Lower lobe of right lung (tissue), 2 donors: ENCODE measurements at regions not wholly inside any gene's neighbourhood (a gene's known extent, or its start where the extent isn't known, plus 50 kb on each side); places are given as distances from the start of the nearest gene placed in this dataset.

ENCODE experiments used
- ATAC-seq, 2 donors: fragments of 200-7000 bp; cut with Tn5 transposase; one replicate each; pipeline ENCODE4 v1.9.1; 2020 to 2022; ENCODE audit warnings: mild to moderate bottlenecking in 2 of 2, moderate library complexity in 2 of 2
- DNase-seq: peaks from one replicate; pipeline ENCODE4 v3.0.0-alpha.2; 2020
- H3K27ac ChIP-seq: fragments of 200-600 bp; one replicate; pipeline ENCODE4 v1.8.0; 2022
- H3K27me3 ChIP-seq: fragments of 200-600 bp; one replicate; pipeline ENCODE4 v1.8.0; 2022; ENCODE audit warnings: low read depth
- H3K36me3 ChIP-seq: fragments of 200-600 bp; one replicate; pipeline ENCODE4 v1.8.0; 2022; ENCODE audit warnings: mild to moderate bottlenecking
- H3K4me1 ChIP-seq: fragments of 200-600 bp; one replicate; pipeline ENCODE4 v1.8.0; 2022
- H3K4me3 ChIP-seq: fragments of 200-600 bp; one replicate; pipeline ENCODE4 v1.8.0; 2022; ENCODE audit warnings: mild to moderate bottlenecking
- H3K9me3 ChIP-seq: fragments of 200-600 bp; one replicate; pipeline ENCODE4 v1.8.0; 2022
- intact Hi-C: fragments of 100-400 bp; cut with DNase I; formaldehyde crosslinking; loops from one replicate; pipeline ENCODE4 v1.11.0; 2022
- TF ChIP-seq, protein P1 (sequence below): fragments of 200-600 bp; IDR thresholded peaks from one replicate; pipeline ENCODE4 v1.8.0; 2022; ENCODE audit warnings: antibody characterized with exemption, mild to moderate bottlenecking
- donor health status: DM: no; HTN: yes; CAD: no; lungs with severe emphysema.

DNA sequence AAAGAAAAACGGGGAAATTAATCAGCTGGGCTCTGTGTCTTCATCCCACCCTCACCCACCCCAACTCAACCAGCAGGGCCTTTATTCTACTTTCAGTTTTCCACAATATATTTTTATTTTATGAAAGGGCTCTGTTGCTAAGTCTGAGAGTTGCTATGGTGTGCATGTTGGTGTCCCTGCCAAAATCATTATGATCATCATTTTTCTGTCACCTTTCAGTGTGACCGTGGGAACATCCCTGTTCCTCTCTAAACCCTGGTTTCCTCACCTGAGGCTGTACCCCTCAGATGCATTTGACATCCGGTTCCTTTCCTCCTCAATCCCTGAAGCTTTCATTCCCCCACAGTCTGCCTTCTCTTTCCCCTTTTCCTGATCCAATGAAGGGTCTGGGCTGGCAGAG, 180.5 kb downstream of the ZFP36L2 start:
- DNase-seq, result no peak
- no peaks in the 10 kb centered on the region for H3K27me3 ChIP-seq
- TF ChIP-seq, protein P1, sequence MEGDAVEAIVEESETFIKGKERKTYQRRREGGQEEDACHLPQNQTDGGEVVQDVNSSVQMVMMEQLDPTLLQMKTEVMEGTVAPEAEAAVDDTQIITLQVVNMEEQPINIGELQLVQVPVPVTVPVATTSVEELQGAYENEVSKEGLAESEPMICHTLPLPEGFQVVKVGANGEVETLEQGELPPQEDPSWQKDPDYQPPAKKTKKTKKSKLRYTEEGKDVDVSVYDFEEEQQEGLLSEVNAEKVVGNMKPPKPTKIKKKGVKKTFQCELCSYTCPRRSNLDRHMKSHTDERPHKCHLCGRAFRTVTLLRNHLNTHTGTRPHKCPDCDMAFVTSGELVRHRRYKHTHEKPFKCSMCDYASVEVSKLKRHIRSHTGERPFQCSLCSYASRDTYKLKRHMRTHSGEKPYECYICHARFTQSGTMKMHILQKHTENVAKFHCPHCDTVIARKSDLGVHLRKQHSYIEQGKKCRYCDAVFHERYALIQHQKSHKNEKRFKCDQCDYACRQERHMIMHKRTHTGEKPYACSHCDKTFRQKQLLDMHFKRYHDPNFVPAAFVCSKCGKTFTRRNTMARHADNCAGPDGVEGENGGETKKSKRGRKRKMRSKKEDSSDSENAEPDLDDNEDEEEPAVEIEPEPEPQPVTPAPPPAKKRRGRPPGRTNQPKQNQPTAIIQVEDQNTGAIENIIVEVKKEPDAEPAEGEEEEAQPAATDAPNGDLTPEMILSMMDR, result no peak
- H3K9me3 ChIP-seq, result no peaks in the 10 kb centered on the region
- H3K4me1 ChIP-seq, result peaks cover 25% of the 10 kb centered on the region
- H3K36me3 ChIP-seq, result no peaks in the 10 kb centered on the region
- no peak overlapping the region for H3K27ac ChIP-seq
- ATAC-seq, result no peak
- intact Hi-C loops, result no loop called here
- no peak overlapping the region for H3K4me3 ChIP-seq

DNA sequence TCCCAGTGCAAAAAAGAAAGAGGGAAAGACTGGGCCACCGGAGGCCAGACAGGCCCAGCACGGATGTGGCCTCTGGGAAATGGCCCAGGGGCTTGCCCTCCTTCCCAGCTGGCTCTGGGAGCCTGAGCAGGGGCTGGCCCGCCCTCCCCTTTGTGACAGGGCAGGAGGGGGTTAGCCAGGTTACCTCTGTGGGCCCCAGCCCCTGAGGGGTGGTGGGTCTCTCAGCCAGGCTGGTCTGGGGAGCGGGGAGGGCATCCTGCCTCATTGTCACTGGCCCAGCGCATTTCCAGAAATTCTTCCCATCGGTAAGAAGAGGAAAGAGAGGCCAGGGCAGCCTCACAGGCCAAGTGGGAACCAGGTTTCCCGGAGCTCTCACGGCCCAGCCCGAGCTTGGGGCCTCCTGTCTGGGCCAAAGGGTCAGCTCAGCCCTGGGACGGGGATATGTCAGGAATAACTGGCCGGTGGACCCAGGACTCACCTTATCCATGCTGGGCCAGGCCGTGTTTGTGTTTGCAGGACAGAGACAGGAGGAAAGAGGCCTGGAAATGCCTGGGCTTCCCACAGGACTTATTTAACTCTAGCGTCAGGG, 182.2 kb downstream of the ZFP36L2 start:
- H3K36me3 ChIP-seq, result no peaks in the 10 kb centered on the region
- peak in 1 of 2 donors; percentile 25 for ATAC-seq
- intact Hi-C loops, result no loop called here
- no peak overlapping the region for H3K27ac ChIP-seq
- H3K9me3 ChIP-seq, result no peaks in the 10 kb centered on the region
- no peak overlapping the region for H3K4me3 ChIP-seq
- DNase-seq, result no peak
- TF ChIP-seq, protein P1, result no peak
- H3K27me3 ChIP-seq, result no peaks in the 10 kb centered on the region
- H3K4me1 ChIP-seq, result peaks cover 15% of the 10 kb centered on the region

DNA sequence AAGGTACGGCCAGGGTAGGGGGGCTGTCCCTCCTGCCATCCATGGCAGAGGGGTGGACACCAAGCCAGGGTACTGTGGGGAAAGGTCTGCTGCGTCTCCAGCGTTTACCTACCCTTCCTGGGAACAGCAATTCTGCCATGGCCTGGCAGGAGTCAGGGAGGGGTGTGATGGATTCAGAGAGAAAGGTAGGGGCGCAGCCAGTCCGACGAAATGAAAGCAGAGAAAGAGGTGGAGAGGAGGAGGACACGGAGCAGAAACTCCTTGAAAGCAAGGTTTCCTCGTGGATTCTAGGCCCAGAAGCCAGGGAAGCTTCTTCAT, 182.9 kb downstream of the ZFP36L2 start:
- Histone ChIP-seq H3K36me3 (no peaks in the 10 kb centered on the region), H3K4me1 (peaks cover 16% of the 10 kb centered on the region), H3K27ac (no peak overlapping the region), H3K4me3 (no peak overlapping the region), H3K27me3 (no peaks in the 10 kb centered on the region), H3K9me3 (no peaks in the 10 kb centered on the region)
- TF ChIP-seq, protein P1, result no peak
- ATAC-seq (no peak), DNase-seq (no peak)
- intact Hi-C loops, result no loop called here

DNA sequence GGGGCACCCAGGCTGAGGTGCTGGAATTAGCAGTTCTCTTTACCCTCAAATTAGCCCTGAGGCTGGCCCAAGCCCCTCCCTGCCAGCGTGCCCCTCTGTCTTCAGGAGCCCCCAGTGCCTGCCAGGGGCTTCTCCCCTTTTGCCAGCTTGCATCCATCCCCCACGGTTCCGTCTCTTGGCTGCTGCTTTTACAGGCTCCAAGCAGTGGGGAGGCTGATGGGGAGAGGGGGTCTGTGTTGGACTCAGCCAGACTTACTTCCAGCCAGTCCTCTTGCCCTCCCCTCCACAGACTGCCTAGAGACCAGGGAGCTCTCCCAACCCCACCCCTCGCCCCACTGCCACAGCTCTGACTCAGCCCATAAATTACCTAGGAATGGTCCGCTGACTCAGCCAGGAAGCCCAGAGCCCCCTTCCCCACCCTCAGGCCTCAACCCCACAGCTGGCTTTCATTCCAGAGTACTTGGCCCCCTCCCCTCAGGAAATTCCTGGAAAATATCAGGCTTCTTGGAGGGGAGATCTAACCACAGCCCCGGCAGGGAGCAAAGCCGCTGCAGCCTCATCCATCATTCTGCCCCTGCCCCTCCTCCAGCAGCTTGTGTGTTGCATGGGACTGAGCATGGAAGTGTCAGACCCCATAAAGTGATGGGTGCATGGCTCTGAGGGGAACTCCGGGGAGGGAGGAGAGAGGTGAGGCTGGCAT, 184.6 kb downstream of the ZFP36L2 start:
- ATAC-seq (peak in 1 of 2 donors; percentile 17), DNase-seq (no peak)
- intact Hi-C loops, result no loop called here
- no peaks in the 10 kb centered on the region for H3K9me3 ChIP-seq
- no peaks in the 10 kb centered on the region for H3K36me3 ChIP-seq
- no peaks in the 10 kb centered on the region for H3K27me3 ChIP-seq
- peak overlapping the region; percentile 18 for H3K27ac ChIP-seq
- H3K4me3 ChIP-seq, result no peak overlapping the region
- TF ChIP-seq, protein P1, result no peak
- peaks cover 14% of the 10 kb centered on the region for H3K4me1 ChIP-seq

DNA sequence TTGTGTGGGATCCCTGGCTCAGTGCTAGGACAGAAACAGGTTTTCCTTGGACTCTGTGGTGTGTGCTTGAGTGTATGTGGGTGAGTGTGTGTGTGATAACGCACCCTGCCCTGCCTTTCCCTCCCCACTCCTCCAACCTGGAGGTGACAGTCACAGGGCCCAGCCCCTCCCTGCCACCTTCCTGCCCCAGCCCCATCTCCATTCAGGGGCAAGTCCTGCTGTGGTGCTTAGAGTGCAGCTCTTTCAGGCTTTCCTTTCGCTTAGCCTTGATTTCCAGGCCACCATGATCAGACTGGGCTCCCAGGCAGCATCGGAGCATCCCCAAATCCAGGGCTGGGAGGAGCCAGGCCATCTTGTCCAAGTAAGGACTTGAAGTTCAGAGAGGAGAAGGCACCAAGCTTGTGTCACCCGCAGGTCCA, 185.2 kb downstream of the ZFP36L2 start:
- peaks cover 8% of the 10 kb centered on the region for H3K4me1 ChIP-seq
- no peaks in the 10 kb centered on the region for H3K9me3 ChIP-seq
- intact Hi-C loops, result no loop called here
- ATAC-seq (no peak), DNase-seq (no peak)
- TF ChIP-seq, protein P1, result no peak
- no peaks in the 10 kb centered on the region for H3K27me3 ChIP-seq
- no peaks in the 10 kb centered on the region for H3K36me3 ChIP-seq
- H3K27ac ChIP-seq, result no peak overlapping the region
- no peak overlapping the region for H3K4me3 ChIP-seq
